ENCODE measurements at regions not wholly inside any gene's neighbourhood (a gene's known extent, or its start where the extent isn't known, plus 50 kb on each side); places are given as distances from the start of the nearest gene placed in this dataset.

DNA sequence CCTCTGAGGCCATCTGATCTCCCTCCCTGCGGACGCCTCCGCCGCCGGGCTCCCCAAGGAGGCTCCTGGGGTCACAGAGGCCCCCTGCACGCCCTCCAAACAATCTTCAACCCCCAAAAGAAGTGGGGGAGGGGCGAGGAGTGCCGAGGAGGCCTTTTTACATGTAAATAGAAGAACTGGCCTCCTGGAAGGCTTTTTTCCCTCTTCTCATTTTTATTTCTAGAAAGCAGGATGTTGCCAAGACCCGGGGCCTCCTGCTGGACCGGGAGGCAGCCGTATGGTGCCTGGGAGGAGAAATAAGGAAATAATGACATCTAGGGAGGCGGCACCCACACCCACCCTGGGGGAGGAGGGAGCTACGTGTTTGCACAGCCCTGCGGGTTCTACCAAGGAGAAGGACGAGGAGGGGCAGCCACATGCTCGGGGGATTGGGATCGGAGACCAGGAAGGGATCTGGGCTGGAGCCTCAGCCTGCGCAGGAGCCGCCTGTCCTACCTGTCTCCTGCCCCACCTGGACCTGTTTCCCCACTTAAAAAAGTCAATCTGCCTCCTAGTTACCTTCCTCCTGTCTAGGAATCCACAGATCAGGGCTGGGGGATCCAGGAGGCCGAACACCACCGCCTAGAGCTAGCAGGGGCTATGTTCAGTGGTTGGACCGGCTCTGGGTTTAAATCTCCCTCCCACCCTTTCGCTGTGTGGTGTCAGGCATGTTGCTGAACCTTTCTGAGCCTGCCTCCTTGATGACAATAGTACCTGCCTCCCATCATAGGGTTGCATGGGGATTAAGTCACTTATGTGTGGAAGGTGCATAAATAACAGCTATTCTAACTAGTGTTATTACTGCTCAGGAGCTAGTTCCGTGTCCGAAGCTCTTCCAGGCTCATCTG, 175.7 kb upstream of the GSE1 start:
- peaks cover 15% of the 10 kb centered on the region for H3K27me3 Mint-ChIP-seq (ENCODE audit: low read depth)
- no peak overlapping the region for H3T11ph ChIP-seq (ENCODE audit: low read length)
- no peaks in the 10 kb centered on the region for H3K9me3 ChIP-seq (ENCODE audit: control insufficient read depth, low read depth, low read length)
- no peak overlapping the region for H3K9ac ChIP-seq (ENCODE audit: extremely low read depth, insufficient read length, low read length)
- H3K79me1 ChIP-seq (ENCODE audit: insufficient read depth, low read depth, low read length, poor library complexity, severe bottlenecking): no peaks in the 10 kb centered on the region
- H2BK15ac ChIP-seq (ENCODE audit: low read depth, low read length): no peak overlapping the region
- H3K27me3 ChIP-seq (ENCODE audit: insufficient read depth, low read length): no peaks in the 10 kb centered on the region
- H3K4me2 ChIP-seq (ENCODE audit: insufficient read depth, insufficient read length, low read length): peak overlapping the region; percentile 50
- H3K14ac ChIP-seq (ENCODE audit: insufficient read depth, low read length): peak overlapping the region; percentile 44
- no peak overlapping the region for H2AK5ac ChIP-seq (ENCODE audit: insufficient read length, low read length)
- no peaks in the 10 kb centered on the region for H3K79me2 ChIP-seq (ENCODE audit: insufficient read depth, low read length)
- no peak overlapping the region for H3K27ac ChIP-seq (ENCODE audit: insufficient read length, low read depth, low read length)
- H4K5ac ChIP-seq (ENCODE audit: insufficient read length, low read depth, low read length): no peak overlapping the region
- WGBS (ENCODE audit: extremely low coverage, insufficient read length, low lambda C conversion rate): no CpG with 5 or more reads among the region's 25 CpGs
- H3K4ac ChIP-seq (ENCODE audit: low read depth, low read length): no peak overlapping the region; the same call in 1 of the 2 replicates
- H3K9me3 Mint-ChIP-seq: no peaks in the 10 kb centered on the region
- no peak overlapping the region for H2BK12ac ChIP-seq (ENCODE audit: insufficient read length, low read depth, low read length)
- TF ChIP-seq, protein P1, sequence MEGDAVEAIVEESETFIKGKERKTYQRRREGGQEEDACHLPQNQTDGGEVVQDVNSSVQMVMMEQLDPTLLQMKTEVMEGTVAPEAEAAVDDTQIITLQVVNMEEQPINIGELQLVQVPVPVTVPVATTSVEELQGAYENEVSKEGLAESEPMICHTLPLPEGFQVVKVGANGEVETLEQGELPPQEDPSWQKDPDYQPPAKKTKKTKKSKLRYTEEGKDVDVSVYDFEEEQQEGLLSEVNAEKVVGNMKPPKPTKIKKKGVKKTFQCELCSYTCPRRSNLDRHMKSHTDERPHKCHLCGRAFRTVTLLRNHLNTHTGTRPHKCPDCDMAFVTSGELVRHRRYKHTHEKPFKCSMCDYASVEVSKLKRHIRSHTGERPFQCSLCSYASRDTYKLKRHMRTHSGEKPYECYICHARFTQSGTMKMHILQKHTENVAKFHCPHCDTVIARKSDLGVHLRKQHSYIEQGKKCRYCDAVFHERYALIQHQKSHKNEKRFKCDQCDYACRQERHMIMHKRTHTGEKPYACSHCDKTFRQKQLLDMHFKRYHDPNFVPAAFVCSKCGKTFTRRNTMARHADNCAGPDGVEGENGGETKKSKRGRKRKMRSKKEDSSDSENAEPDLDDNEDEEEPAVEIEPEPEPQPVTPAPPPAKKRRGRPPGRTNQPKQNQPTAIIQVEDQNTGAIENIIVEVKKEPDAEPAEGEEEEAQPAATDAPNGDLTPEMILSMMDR (conservative IDR thresholded peaks at IDR 0.05): no peak
- no peak overlapping the region for H3K18ac ChIP-seq (ENCODE audit: insufficient read length, low read depth, low read length)
- H2BK120ac ChIP-seq (ENCODE audit: low read depth, low read length, poor library complexity, severe bottlenecking): peak overlapping the region; percentile 88
- H2AFZ ChIP-seq (ENCODE audit: low read length): no peak overlapping the region
- peaks cover 15% of the 10 kb centered on the region for H3K4me1 ChIP-seq (ENCODE audit: insufficient read depth, low read length)
- no peak overlapping the region for H2BK20ac ChIP-seq (ENCODE audit: low read depth, low read length, poor library complexity, severe bottlenecking)
- peaks cover 3% of the 10 kb centered on the region for H3K23me2 ChIP-seq (ENCODE audit: insufficient read length, low read depth, low read length, poor library complexity, severe bottlenecking)
- H3K36me3 Mint-ChIP-seq (ENCODE audit: insufficient read depth in 1 of 3, low read depth in 3 of 3): no peaks in the 10 kb centered on the region; a peak in 2 of 7 replicates
- peak; percentile 74 for DNase-seq
- peak overlapping the region; percentile 34 to 70; a peak in 4 of 5 replicates for H3K4me3 Mint-ChIP-seq
- H3K4me1 Mint-ChIP-seq: peaks cover 34 to 52% of the 10 kb centered on the region in 2 experiments
- H4K8ac ChIP-seq (replicated peaks; ENCODE audit: insufficient read length, low read depth, low read length): no peak overlapping the region
- no peak overlapping the region for H4K91ac ChIP-seq (ENCODE audit: insufficient read length, low read depth, low read length)
- H4K20me1 ChIP-seq (ENCODE audit: control insufficient read depth, insufficient read depth, insufficient read length): peaks cover 3% of the 10 kb centered on the region
- H3K56ac ChIP-seq (ENCODE audit: insufficient read length, low read depth, low read length): no peak overlapping the region
- peak overlapping the region in 2 of 3 experiments; percentile 87 to 92; a peak in 3 of 7 replicates for H3K27ac Mint-ChIP-seq
- H3K23ac ChIP-seq (ENCODE audit: insufficient read length, low read depth, low read length): no peak overlapping the region
- H2BK5ac ChIP-seq (ENCODE audit: insufficient read length, low read length): no peak overlapping the region

Data from H9 (cell line).